GM18505 (cell line): ENCODE measurements at regions not wholly inside any gene's neighbourhood (a gene's known extent, or its start where the extent isn't known, plus 50 kb on each side); places are given as distances from the start of the nearest gene placed in this dataset.

Source experiments
- ATAC-seq: cut with Tn5 transposase; IDR thresholded peaks from one replicate; pipeline ENCODE4 v1.9.1; 2021; ENCODE audit not compliant: unreplicated experiment
- POLR2A ChIP-seq: IDR thresholded peaks from 4 replicates; pipeline ENCODE4 v1.6.1; 2011; ENCODE audit warnings: borderline replicate concordance; ENCODE audit not compliant: insufficient read depth, insufficient read length; ENCODE audit errors: extremely low read depth

DNA sequence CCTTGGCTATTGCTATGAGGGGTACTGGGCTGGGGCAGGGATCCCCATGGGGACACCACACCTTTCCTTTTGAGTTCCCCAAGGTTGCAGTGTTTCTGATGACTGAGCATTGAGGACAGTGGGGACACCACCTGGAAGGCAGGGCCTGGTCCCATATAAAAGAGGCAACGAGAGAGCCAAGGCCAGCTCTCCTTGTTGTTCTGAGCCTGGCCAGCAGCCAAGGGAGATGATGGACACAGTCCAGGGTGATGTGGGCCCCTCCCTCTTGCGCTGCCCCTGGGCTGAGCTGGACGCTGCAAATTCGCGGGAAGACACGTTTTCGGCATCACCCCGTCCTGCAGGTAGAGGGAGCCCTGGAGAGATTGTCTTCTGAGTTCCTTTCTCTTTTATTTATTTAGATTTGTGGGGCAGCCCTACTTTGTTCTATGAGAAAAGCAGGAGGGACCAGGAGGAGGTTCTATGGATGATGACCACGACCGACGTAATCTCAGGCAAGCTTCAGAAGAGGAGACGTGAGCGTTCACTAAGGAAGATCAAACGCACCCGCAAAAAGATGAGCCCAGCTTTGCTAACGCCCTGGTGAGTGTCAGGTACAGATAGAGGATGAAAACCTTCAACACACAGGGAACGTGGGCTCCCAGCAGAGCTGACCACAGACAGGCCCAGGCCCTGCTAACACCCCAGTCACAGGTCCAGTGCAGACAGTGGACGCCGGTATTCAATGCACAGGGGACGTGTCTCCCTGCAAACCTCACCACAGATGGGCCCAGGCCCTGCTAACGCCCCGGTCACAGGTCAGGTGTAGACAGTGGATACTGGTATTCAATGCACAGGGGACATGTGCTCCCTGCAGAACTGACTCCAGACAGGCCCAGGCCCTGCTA lies 97.4 kb downstream of the SHOX start:
- ATAC-seq: no peak
- TF ChIP-seq POLR2A: no peak

DNA sequence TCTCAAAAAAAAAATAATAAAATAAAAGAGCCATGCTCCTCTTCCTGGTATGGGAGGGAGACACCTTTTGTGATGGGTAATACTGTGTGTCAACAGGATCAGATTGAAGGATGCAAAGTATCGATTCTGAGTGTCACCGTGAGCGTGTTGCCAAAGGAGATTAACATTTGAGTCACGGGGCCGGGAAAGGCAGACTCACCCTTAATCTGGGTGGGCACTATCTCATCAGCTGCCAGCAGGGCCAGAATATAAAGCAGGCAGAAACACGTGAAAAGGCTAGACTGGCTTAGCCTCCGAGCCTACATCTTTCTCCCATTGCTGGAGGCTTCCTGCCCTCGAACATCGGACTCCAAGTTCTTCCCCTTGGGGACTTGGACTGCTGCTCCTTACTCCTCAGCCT lies 95.4 kb downstream of the SHOX start:
- TF ChIP-seq POLR2A: no peak
- ATAC-seq: no peak

DNA sequence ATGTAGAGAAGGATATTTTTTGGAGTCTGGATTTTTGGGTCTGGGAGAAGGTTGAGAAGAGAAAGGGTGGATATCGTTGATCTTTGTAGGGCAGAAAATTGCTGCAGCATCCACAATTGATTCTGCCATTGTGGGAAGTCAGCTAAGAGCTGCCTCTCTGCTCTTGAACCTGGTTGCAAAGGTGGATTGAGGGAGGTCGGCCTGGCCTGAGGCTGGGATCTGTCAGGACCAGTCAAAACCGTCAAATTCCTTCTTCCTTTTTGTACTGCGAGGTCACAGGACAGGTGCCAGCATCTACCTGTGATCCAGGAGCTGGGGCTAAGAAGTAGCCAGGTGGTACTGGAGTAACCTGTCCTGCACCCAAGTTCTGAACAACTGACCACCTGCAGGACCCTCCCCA lies 93.7 kb downstream of the SHOX start:
- no peak for TF ChIP-seq POLR2A
- no peak for ATAC-seq

DNA sequence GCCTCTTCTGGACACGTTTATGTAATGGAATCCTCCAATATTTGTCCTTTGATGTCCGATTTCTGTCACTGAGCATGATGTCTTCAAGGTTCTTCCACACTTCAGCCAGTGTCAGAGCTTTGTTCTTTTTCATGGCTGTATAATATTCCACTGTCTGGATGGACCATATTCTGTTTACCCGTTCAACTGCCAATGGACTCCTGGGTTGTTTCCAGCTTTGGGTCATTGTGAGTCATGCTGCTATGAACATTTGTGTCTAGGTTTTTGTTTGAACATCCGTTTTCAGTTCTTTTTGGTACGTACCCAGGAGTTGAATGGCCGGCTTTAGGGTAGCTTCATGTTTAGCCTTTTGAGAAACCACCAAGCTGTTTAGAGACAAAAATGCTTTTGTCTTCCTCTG lies 93.2 kb downstream of the SHOX start:
- TF ChIP-seq POLR2A: no peak
- no peak for ATAC-seq

DNA sequence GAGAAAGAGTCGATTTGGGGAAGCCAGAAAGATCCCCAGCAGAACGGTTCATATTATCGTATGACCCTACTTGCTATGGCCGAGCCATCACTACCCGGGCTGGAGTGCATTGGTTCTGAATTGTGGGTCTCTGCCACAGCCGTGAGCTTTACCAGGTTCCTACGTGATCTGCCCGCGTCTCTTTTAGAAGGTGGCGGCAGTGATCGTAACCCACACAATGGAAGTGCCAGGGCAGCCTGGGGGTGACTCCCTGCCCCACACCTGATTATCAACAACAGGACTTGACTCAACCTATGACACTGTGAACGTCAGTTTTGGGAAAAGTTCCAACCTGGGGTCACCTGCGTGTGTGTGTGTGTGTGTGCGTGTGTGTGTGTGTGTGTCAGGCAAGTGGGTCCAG lies 90.8 kb downstream of the SHOX start:
- no peak for ATAC-seq
- TF ChIP-seq POLR2A: no peak

DNA sequence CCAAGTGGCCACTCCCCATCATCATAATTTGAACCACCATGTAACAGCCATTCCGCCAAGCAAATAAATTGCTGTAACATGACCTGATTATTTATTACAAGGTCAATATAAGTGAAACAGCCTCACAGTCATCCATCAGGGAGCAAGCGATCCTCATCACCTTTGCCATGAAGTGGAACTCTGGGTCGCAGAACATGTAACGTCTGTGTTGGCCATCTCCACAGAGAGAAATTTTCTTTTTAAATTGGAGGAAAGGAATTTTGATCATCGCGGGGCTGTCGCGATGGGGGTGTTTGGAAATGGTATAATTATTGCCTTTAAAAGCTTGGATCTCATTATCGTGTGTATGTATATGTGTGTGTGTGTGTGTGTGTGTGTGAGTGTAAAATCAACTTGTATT lies 90.2 kb downstream of the SHOX start:
- no peak for TF ChIP-seq POLR2A
- no peak for ATAC-seq

DNA sequence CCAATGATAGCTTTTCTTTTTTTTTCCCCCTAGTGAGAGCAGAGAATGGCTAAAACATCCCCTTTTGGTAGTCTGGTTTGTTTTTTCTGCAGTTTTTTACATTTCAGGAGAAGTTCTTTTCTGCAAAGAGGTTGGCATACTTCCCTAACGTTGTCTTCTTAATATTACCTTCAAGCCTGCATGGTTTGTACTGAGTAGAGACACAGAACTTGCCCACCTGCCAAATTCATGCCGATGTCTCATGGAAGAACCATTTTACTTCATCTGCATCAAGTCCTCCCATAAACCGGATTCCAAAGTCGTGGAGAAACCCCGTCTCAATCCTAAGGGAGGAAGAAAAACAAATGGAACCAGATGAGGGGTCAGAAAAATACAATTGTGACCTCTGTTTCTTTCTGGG lies 89.7 kb downstream of the SHOX start:
- no peak for ATAC-seq
- TF ChIP-seq POLR2A: no peak

DNA sequence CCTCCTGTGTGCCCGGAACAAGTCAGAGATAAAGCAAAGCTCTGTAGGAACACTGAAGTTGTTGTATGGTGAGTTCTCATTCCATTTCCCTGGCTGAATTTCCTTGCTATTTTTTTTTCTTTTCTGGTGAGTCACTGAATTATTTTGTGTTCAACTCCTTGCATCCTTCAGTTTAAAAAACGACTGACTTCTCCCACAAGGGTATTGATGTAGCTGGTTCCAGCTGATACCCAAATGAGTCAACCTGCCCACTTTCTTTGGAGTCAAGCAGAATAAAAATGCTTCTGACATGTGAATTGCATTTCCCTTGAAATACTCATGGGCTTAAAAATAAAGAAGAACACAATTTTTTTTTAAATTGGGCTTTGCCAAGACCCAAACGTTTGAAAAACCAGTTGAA lies 85.5 kb downstream of the SHOX start:
- ATAC-seq: no peak
- no peak for TF ChIP-seq POLR2A

DNA sequence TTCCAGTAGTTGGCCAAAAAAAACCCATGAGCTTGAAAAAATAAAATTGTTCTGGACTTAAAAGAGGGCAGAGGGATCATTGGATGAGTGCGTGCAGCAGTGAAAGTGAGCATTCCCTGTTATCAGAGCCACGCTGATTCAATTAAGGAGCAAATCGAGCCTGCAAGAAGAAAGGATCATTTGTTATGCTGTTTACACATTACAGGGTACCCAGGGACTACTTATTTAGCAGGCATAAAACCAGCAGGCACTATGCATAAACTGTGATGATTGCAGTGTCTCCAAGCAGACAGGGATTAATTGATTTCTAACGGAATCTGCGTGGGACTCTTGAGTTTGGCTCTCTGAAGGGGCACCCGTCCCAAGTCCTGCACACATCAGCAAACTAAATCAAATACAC lies 83.5 kb downstream of the SHOX start:
- no peak for ATAC-seq
- no peak for TF ChIP-seq POLR2A
